ENCODE measurements at regions not wholly inside any gene's neighbourhood (a gene's known extent, or its start where the extent isn't known, plus 50 kb on each side); places are given as distances from the start of the nearest gene placed in this dataset.

- DNase-seq (ENCODE audit: low read depth in 3 of 3) = no peak
Measured at GRCh38 chr10:84039957-84040356, 99.4 kb upstream of the GHITM start.

GRCh38 chr10:84047258-84048010 lies 91.9 kb upstream of the GHITM start:
- no peak for DNase-seq (ENCODE audit: low read depth in 3 of 3)

- DNase-seq (ENCODE audit: low read depth in 3 of 3) = no peak
Measured at GRCh38 chr10:84049645-84050011, 89.7 kb upstream of the GHITM start.

GRCh38 chr10:84053626-84054025 lies 85.7 kb upstream of the GHITM start:
- no peak for DNase-seq (ENCODE audit: low read depth in 3 of 3)

GRCh38 chr10:84054743-84055142 lies 84.6 kb upstream of the GHITM start:
- DNase-seq (ENCODE audit: low read depth in 3 of 3) = no peak

GRCh38 chr10:84059526-84059925 lies 79.8 kb upstream of the GHITM start:
- DNase-seq (ENCODE audit: low read depth in 3 of 3) = no peak

GRCh38 chr10:84063440-84063839 lies 75.9 kb upstream of the GHITM start:
- no peak for DNase-seq (ENCODE audit: low read depth in 3 of 3)

GRCh38 chr10:84065804-84066601 lies 73.3 kb upstream of the GHITM start:
- no peak for DNase-seq (ENCODE audit: low read depth in 3 of 3)

- DNase-seq (ENCODE audit: low read depth in 3 of 3) = no peak
Measured at GRCh38 chr10:84074521-84074920, 64.8 kb upstream of the GHITM start.

- no peak for DNase-seq (ENCODE audit: low read depth in 3 of 3)
Measured at GRCh38 chr10:84075226-84076046, 63.9 kb upstream of the GHITM start.

GRCh38 chr10:84076047-84076388 lies 63.3 kb upstream of the GHITM start:
- DNase-seq (ENCODE audit: low read depth in 3 of 3) = no peak

- DNase-seq (ENCODE audit: low read depth in 3 of 3) = no peak
Measured at GRCh38 chr10:84076540-84077195, 62.6 kb upstream of the GHITM start.

GRCh38 chr10:84077768-84078167 lies 61.5 kb upstream of the GHITM start:
- no peak for DNase-seq (ENCODE audit: low read depth in 3 of 3)

GRCh38 chr10:84078771-84079170 lies 60.5 kb upstream of the GHITM start:
- no peak for DNase-seq (ENCODE audit: low read depth in 3 of 3)

GRCh38 chr10:84084342-84084741 lies 55.0 kb upstream of the GHITM start:
- DNase-seq (ENCODE audit: low read depth in 3 of 3) = no peak

- no peak for DNase-seq (ENCODE audit: low read depth in 3 of 3)
Measured at GRCh38 chr10:84087202-84087601, 52.1 kb upstream of the GHITM start.

- no peak for DNase-seq (ENCODE audit: low read depth in 3 of 3)
Measured at GRCh38 chr10:84088626-84089025, 50.7 kb upstream of the GHITM start.

- no peak for DNase-seq (ENCODE audit: low read depth in 3 of 3)
Measured at GRCh38 chr10:84089162-84089561, 50.1 kb upstream of the GHITM start.

Data from stimulated activated CD4-positive, alpha-beta T cell treated with anti-CD3 and anti-CD28 coated beads, TNF-alpha, amount 100 ng/mL, for 24 hours (primary cell).